ENCODE measurements at regions not wholly inside any gene's neighbourhood (a gene's known extent, or its start where the extent isn't known, plus 50 kb on each side); places are given as distances from the start of the nearest gene placed in this dataset.

DNA sequence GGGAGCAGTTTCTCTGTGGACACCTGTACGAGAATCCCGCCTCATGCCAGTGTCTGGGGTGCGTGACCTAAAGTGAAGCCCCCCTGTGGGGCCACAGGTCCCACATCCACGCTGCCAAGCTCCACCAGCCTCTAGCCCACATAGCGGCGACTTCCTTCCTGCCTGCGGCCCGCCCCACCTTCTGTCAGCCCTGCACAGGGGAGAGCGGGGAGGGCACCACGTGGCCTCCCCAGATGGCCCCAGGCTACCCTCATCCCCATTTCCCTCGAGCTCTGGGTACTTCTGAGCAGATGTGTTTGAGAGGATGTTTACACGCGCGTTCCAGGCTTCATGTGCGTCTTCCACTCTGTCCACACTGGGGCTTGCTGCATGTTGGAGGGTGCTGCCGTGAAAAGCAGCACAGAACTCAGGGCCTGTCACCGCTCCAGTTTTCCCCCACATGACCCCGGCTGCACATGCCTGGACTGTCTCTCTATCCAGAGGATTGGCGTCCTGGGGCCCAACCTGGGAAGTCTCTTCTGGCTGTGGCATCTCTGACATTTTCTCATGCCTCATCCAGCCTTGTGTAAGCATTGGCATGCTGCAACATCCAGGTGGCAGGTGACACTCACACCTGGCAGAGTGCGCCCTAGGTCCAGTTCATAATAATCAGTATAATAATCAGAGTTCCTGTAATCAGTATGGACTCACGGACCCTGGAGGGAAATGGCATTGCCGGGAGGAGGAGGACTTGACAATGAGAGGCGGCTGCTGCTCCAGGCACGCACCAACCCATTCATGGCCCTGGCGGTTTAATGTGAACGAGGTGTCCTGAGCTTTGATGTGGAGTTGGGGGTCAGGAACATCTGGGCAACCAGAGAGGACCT is 146.3 kb upstream of the TWIST2 start:
- no peak for DNase-seq (ENCODE audit: low read depth in 2 of 2)

- no peak for DNase-seq (ENCODE audit: low read depth in 2 of 2)
Measured at GRCh38 chr2:238702276-238703052, 145.4 kb upstream of the TWIST2 start.

DNA sequence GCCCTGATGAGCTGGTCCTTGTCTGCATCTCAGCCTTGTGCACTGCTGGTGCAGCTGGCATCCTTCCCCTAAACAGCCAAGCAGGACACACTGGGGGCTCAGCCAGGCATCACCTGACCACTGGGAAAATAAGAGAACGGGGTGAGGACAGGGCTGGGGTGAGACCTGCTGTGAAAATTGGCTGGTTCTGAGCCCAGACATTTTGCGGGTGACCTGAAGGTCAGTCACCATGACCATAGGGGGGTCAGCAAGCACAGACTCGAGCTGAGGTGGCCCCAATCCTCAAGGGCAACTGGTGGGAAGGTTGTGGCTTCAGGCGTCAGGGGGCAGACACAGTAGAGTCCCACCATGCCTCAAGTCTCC is 144.9 kb upstream of the TWIST2 start:
- DNase-seq (ENCODE audit: low read depth in 2 of 2), result no peak

- no peak for DNase-seq (ENCODE audit: low read depth in 2 of 2)
Measured at GRCh38 chr2:238703436-238703835, 144.4 kb upstream of the TWIST2 start.

GRCh38 chr2:238704471-238705225 is 143.2 kb upstream of the TWIST2 start:
- no peak for DNase-seq (ENCODE audit: low read depth in 2 of 2)

DNA sequence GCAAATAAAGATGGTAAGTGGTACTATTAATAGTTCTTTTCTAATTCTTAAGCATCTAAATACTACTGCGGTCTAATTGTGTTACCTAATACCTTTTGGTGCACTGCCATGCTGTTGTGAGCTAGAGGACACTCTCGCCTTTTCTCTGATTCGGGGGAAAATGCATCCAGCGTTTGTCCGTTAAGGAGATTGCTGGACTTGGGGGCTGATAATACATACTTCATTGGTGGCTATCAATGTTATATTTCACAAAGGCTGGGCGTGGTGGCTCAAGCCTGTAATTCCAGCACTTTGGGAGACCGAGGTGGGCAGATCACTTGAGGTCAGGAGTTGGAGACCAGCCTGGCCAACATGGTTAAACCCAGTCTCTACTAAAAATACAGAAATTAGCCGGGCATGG is 141.7 kb upstream of the TWIST2 start:
- no peak for DNase-seq (ENCODE audit: low read depth in 2 of 2)

DNA sequence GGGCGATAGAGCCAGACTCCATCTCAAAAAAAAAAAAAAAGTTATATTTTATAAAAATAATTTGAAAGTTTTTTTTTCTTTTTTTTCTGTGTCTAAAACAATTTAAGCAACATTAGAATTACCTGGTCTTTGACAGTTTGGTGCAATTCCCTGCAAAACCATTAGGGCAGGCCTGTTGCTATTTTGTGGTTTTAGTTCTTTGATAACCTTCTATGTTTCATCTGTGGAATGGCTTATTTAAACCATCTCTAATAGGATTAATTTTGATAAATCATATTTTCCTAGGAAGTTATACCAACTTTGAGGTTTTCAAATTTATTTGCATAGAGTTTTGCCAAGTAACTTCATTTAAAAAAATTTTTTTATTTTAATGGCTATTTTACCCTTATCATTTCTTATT is 141.2 kb upstream of the TWIST2 start:
- DNase-seq (ENCODE audit: low read depth in 2 of 2), result no peak

GRCh38 chr2:238709325-238710025 is 138.4 kb upstream of the TWIST2 start:
- no peak for DNase-seq (ENCODE audit: low read depth in 2 of 2)

DNA sequence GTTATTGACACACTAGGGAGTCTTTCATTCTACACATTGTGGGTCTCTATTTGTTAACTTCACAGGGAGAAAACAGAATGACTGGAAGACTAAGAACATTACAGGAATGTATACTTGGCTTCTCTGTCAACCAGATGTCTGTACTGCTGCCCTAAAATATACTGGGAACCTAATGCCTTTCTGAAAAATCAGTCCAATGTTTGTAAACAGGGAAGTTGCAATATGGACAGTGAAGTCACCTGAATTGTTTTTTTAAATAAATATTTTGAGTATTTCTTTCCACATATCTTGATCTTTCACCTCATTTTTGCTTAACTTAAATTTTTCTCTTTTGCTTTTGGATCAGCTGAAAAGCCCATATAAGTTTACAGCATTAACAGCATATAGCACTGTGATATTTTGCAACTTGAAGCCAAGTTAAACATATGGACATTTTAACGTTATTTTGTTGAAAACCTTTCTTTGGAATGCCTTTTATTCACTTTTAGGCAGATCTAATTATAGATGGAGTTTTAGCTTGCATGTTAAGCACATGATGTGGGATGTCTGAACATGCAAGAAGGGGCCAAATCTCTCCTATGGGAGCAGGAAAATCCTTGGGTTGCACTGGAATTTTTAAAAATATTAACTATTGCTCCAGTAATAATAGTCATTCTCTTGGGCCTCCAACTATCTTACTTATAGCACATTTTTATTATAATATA is 137.7 kb upstream of the TWIST2 start:
- DNase-seq (ENCODE audit: low read depth in 2 of 2), result no peak

DNA sequence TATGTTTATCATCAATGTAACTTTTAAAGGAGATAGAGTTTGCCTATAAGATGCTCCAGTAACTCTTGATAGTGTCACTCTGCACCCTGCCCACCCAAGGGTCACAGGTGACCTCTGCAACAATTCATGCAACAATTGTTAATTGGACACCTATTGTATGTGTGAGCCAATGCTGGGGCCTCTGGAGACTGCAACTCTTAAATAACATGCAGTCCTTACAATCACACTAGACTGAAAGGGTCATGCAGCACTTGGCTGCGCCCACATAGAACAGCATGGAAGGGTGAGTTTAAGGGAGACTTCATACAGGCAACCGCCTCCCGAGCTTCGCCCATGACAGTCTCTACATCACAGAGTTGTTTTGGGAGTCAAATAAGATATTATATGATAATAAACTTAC is 137.1 kb upstream of the TWIST2 start:
- DNase-seq (ENCODE audit: low read depth in 2 of 2), result no peak

GRCh38 chr2:238711346-238711745 is 136.5 kb upstream of the TWIST2 start:
- DNase-seq (ENCODE audit: low read depth in 2 of 2), result no peak

DNA sequence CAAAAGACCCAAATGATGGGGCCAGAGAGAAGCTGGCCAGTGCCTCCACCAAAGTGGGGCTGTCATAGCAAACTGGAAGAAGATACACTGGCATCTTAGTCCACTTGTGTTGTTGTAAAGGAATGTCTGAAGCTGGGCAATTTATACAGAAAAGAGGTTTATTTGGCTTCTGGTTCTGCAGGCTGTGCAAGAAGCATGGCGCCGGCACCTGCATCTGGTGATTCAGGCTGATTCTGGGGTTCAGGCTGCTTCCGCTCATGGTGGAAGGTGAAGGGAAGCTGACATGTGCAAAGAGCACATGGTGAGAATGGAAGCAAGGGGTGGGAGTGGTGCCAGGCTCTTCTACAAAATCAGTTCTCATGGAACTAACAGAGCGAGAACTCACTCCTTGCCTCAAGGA is 135.9 kb upstream of the TWIST2 start:
- DNase-seq (ENCODE audit: low read depth in 2 of 2), result no peak

DNA sequence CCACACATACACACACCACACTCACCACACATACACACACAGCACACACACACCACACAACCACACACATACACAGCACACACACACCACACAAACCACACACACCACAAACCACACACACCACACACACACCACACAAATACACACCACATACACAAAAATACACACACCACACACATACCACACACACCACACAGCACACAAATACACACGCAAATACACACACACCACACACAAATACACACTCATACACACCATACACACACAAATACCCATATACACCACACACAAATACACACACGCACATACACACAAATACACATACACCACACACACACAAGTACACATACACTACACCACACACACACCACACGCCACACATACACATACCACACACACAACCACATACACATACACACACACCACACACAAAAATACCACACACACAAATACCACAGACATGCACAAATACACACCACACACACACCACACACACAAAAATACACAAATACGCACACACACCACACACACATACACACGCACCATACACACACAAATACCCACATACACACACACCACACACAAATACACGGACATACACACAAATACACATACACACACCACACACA is 134.6 kb upstream of the TWIST2 start:
- no peak for DNase-seq (ENCODE audit: low read depth in 2 of 2)

- DNase-seq (ENCODE audit: low read depth in 2 of 2), result no peak
Measured at GRCh38 chr2:238714038-238714528, 133.8 kb upstream of the TWIST2 start.

DNA sequence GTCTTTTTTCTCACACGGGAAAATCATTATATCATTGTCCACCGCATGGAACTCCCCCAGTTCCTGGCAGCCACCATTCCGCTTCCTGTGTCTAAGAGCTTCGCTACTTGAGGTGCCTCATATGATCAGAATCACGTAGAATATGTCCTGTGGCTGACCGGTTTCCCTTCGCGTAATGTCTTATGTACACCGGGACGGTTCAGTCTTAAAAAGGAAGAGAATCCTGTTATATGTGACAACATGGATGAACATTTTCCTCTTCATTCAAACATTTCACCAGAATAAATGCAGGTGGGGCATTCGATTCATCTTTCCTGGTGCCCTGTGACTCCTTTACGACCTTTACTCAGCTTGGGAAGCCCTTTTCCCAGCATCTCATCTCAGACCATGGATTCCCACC is 131.7 kb upstream of the TWIST2 start:
- no peak for DNase-seq (ENCODE audit: low read depth in 2 of 2)

DNA sequence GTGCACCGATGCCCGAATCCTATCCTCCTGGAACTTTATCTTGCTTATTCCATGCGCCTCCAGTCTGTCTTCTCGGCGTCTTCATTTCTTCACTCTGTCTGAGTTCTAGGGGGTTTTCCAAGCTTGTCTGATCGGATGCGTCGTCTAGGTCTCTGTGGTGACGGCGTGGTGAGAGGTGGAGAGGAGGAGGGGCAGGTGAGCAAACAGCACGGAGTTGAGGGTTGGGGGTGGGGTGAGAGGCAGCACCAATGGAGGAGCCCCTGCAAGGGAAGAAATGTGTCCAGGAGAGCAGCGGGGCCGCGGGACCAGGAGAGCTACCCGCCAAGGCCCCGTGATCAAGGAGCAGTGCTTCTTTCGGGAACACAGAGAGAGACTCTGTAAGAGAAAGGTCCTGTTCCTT is 131.3 kb upstream of the TWIST2 start:
- no peak for DNase-seq (ENCODE audit: low read depth in 2 of 2)

- no peak for DNase-seq (ENCODE audit: low read depth in 2 of 2)
Measured at GRCh38 chr2:238717084-238717483, 130.8 kb upstream of the TWIST2 start.

DNA sequence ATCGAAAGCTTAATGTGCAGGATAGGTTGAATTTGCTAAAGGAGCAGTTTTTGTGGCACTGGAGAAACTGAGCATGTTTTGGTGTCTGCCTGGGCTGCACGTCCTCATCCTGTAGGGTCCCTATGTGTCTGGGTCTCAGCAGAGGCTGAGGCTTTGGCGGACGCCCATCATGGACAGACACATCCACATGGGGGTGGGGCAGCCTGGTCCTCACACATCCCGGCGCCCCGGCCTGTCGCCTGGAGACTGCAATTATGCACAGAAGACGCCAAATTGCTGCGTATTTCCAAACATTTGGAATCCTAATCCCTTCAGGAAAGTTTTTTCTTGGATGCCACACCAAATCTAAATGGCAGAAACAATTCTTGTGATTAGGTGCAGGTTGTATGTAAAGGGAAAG is 128.2 kb upstream of the TWIST2 start:
- DNase-seq (ENCODE audit: low read depth in 2 of 2), result no peak

DNA sequence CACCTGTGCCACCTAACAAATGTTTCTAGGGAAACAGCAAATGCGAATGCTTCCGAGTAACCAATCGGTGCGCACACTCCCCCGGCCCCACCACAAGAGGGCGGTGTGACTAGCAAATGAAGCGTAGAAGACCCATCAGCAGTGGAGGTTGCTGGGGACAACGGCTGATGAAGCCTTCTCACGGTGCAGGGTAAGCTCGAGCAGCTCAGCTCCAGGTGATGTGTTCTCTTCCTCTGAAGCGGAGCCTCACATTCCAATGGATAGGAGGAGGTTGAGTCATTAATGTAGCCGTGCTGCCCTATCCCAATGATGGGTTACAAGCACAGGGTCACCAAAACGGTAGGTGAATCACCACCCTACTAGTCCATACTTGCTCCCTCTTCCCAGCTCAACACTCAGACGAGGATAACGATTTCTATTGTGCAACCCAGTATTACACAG is 127.6 kb upstream of the TWIST2 start:
- DNase-seq (ENCODE audit: low read depth in 2 of 2), result no peak

- DNase-seq (ENCODE audit: low read depth in 2 of 2), result no peak
Measured at GRCh38 chr2:238722181-238722580, 125.7 kb upstream of the TWIST2 start.

DNA sequence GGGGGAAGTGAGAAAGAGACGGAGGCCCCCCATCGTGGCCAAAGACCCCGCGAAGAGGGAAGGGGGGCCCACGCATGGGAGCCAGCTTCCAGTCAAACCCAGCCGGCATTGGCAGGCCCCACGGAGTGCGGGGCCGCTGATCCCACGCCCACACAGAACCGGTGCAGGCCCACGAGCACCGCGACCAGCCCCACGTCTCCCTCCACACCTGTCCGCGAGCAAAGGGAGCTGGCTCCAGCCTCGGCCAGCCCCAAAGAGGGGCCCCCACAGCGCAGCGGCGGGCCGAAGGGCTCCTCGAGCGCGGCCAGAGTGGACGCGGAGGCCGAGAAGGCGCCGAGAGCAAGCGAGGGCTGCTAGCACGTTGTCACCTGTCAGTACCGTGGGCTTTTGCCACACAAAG is 125.0 kb upstream of the TWIST2 start:
- DNase-seq (ENCODE audit: low read depth in 2 of 2), result no peak
